ENCODE measurements at regions not wholly inside any gene's neighbourhood (a gene's known extent, or its start where the extent isn't known, plus 50 kb on each side); places are given as distances from the start of the nearest gene placed in this dataset.

GRCh38 chr16:51407199-51407598 lies 256.1 kb upstream of the SALL1 start:
- ATAC-seq (ENCODE audit: insufficient number of reproducible peaks, low FRiP score, low read depth) (no peak), DNase-seq (ENCODE audit: low spot score) (no peak)
- Histone ChIP-seq H3K4me3 (no peak overlapping the region), H3K27ac (no peak overlapping the region), H3K9me3 (no peaks in the 10 kb centered on the region), H3K27me3 (replicated peaks; ENCODE audit: insufficient read depth) (no peaks in the 10 kb centered on the region), H3K36me3 (no peaks in the 10 kb centered on the region), H3K4me1 (ENCODE audit: control insufficient read depth in 1 of 2, low read depth in 2 of 2) (no peaks in the 10 kb centered on the region)
- no peak for TF ChIP-seq CTCF (IDR thresholded peaks at IDR 0.05)

- no peaks in the 10 kb centered on the region for H3K4me1 ChIP-seq (ENCODE audit: control insufficient read depth in 1 of 2, low read depth in 2 of 2)
- H3K9me3 ChIP-seq, result no peaks in the 10 kb centered on the region
- no peak overlapping the region for H3K4me3 ChIP-seq
- DNase-seq (ENCODE audit: low spot score) (no peak), ATAC-seq (ENCODE audit: insufficient number of reproducible peaks, low FRiP score, low read depth) (no peak)
- TF ChIP-seq CTCF (IDR thresholded peaks at IDR 0.05), result no peak
- H3K27me3 ChIP-seq (replicated peaks; ENCODE audit: insufficient read depth), result no peaks in the 10 kb centered on the region
- H3K36me3 ChIP-seq, result no peaks in the 10 kb centered on the region
- no peak overlapping the region for H3K27ac ChIP-seq
Observed at GRCh38 chr16:51405361-51405760, 254.3 kb upstream of the SALL1 start.

- ATAC-seq (ENCODE audit: insufficient number of reproducible peaks, low FRiP score, low read depth), result no peak
- no peak overlapping the region for H3K27ac ChIP-seq
- H3K9me3 ChIP-seq, result no peaks in the 10 kb centered on the region
- H3K27me3 ChIP-seq (replicated peaks; ENCODE audit: insufficient read depth), result no peaks in the 10 kb centered on the region
- TF ChIP-seq CTCF (IDR thresholded peaks at IDR 0.05), result no peak
- H3K4me1 ChIP-seq (ENCODE audit: control insufficient read depth in 1 of 2, low read depth in 2 of 2), result no peaks in the 10 kb centered on the region
- no peak for DNase-seq (ENCODE audit: low spot score)
- H3K4me3 ChIP-seq, result no peak overlapping the region
- H3K36me3 ChIP-seq, result no peaks in the 10 kb centered on the region
Observed at GRCh38 chr16:51404386-51404785, 253.3 kb upstream of the SALL1 start.

GRCh38 chr16:51402785-51403184 lies 251.7 kb upstream of the SALL1 start:
- Histone ChIP-seq H3K4me3 (no peak overlapping the region), H3K36me3 (no peaks in the 10 kb centered on the region), H3K27me3 (replicated peaks; ENCODE audit: insufficient read depth) (no peaks in the 10 kb centered on the region), H3K27ac (no peak overlapping the region), H3K9me3 (no peaks in the 10 kb centered on the region), H3K4me1 (ENCODE audit: control insufficient read depth in 1 of 2, low read depth in 2 of 2) (no peaks in the 10 kb centered on the region)
- no peak for DNase-seq (ENCODE audit: low spot score)
- TF ChIP-seq CTCF (IDR thresholded peaks at IDR 0.05), result no peak
- no peak for ATAC-seq (ENCODE audit: insufficient number of reproducible peaks, low FRiP score, low read depth)

- H3K4me3 ChIP-seq, result no peak overlapping the region
- no peaks in the 10 kb centered on the region for H3K27me3 ChIP-seq (replicated peaks; ENCODE audit: insufficient read depth)
- H3K9me3 ChIP-seq, result no peaks in the 10 kb centered on the region
- H3K27ac ChIP-seq, result no peak overlapping the region
- no peak for TF ChIP-seq CTCF (IDR thresholded peaks at IDR 0.05)
- no peaks in the 10 kb centered on the region for H3K36me3 ChIP-seq
- DNase-seq (ENCODE audit: low spot score), result no peak
- H3K4me1 ChIP-seq (ENCODE audit: control insufficient read depth in 1 of 2, low read depth in 2 of 2), result no peaks in the 10 kb centered on the region
- ATAC-seq (ENCODE audit: insufficient number of reproducible peaks, low FRiP score, low read depth), result no peak
Observed at GRCh38 chr16:51402298-51402697, 251.2 kb upstream of the SALL1 start.

All from thoracic aorta (tissue), 2 donors.